Fibroblast of villous mesenchyme (primary cell): ENCODE measurements at regions not wholly inside any gene's neighbourhood (a gene's known extent, or its start where the extent isn't known, plus 50 kb on each side); places are given as distances from the start of the nearest gene placed in this dataset.
A peak's percentile ranks its signal among the peaks of the same experiment; 100 is the strongest.

Experiments used
- DNase-seq: peaks from one replicate; pipeline ENCODE4 v3.0.0-alpha.2; 2010; ENCODE audit warnings: low read depth
- H3K4me3 ChIP-seq: 2 replicates; pipeline ENCODE4 v1.5.1; 2011; ENCODE audit warnings: low read depth, mild to moderate bottlenecking, low read length
- CTCF ChIP-seq: IDR thresholded peaks from 2 replicates; pipeline ENCODE4 v1.5.1; 2012; ENCODE audit warnings: low read depth, mild to moderate bottlenecking, low read length; ENCODE audit not compliant: insufficient read depth

GRCh38 chr12:74365178-74365964 lies 172.3 kb upstream of the ATXN7L3B start:
- peak; percentile 16 for DNase-seq
- H3K4me3 ChIP-seq: no peak overlapping the region
- peak; percentile 45 for TF ChIP-seq CTCF

- no peak overlapping the region for H3K4me3 ChIP-seq
- peak; percentile 11 for DNase-seq
- no peak for TF ChIP-seq CTCF
Measured at GRCh38 chr12:74370608-74371216, 166.9 kb upstream of the ATXN7L3B start.

GRCh38 chr12:74379114-74379513 lies 158.5 kb upstream of the ATXN7L3B start:
- no peak for TF ChIP-seq CTCF

GRCh38 chr12:74381958-74382357 lies 155.7 kb upstream of the ATXN7L3B start:
- DNase-seq: peak; percentile 1
- no peak for TF ChIP-seq CTCF
- H3K4me3 ChIP-seq: no peak overlapping the region

More at GRCh38 chr12:74379114-74379513, 158.5 kb upstream of the ATXN7L3B start:
- DNase-seq: no peak
- no peak overlapping the region for H3K4me3 ChIP-seq

- H3K4me3 ChIP-seq: no peak overlapping the region
- DNase-seq: no peak
- TF ChIP-seq CTCF: no peak
Measured at GRCh38 chr12:74382983-74383382, 154.7 kb upstream of the ATXN7L3B start.

- no peak for TF ChIP-seq CTCF
- H3K4me3 ChIP-seq: no peak overlapping the region
- no peak for DNase-seq
Measured at GRCh38 chr12:74391283-74391682, 146.4 kb upstream of the ATXN7L3B start.
